Urinary bladder (tissue), 3 donors: ENCODE measurements at regions not wholly inside any gene's neighbourhood (a gene's known extent, or its start where the extent isn't known, plus 50 kb on each side); places are given as distances from the start of the nearest gene placed in this dataset.

Experiments used
- DNase-seq: peaks from one replicate; pipeline ENCODE4 v3.0.0-alpha.2; 2015; ENCODE audit errors: extremely low spot score
- H3K27ac ChIP-seq: one replicate; pipeline ENCODE4 v1.5.1; 2013; ENCODE audit warnings: low read depth, mild to moderate bottlenecking, moderate library complexity
- H3K36me3 ChIP-seq: one replicate; pipeline ENCODE4 v1.6.1; 2013; ENCODE audit warnings: mild to moderate bottlenecking, moderate library complexity; ENCODE audit not compliant: insufficient read depth
- H3K4me1 ChIP-seq: one replicate; pipeline ENCODE4 v1.6.1; 2013; ENCODE audit warnings: mild to moderate bottlenecking, moderate library complexity; ENCODE audit not compliant: insufficient read depth
- H3K4me3 ChIP-seq: one replicate; pipeline ENCODE4 v1.5.1; 2013; ENCODE audit warnings: low read depth, low read length
- WGBS: extraction: QIAGEN DNeasy Blood & Tissue Kit; methylation state at CpG from one replicate; pipeline ENCODE4 v1.1.7; 2013; 5-methylcytosine and 5-hydroxymethylcytosine counted together
- donor health status: healthy with polysubstance abuse.
- donor health status: healthy.

- no peak overlapping the region for H3K27ac ChIP-seq
- no peaks in the 10 kb centered on the region for H3K36me3 ChIP-seq
- WGBS: 59% methylated on average over 8 of the region's 8 CpGs
- no peak overlapping the region for H3K4me3 ChIP-seq
- H3K4me1 ChIP-seq: no peaks in the 10 kb centered on the region
- DNase-seq: no peak
These were observed 275.8 kb downstream of the PTTG2 start for GRCh38 chr4:38236003-38236402.

- 89% methylated on average over 3 of the region's 3 CpGs for WGBS
- no peak overlapping the region for H3K4me3 ChIP-seq
- no peak for DNase-seq
- no peaks in the 10 kb centered on the region for H3K36me3 ChIP-seq
- no peak overlapping the region for H3K27ac ChIP-seq
- no peaks in the 10 kb centered on the region for H3K4me1 ChIP-seq
These were observed 276.3 kb downstream of the PTTG2 start for GRCh38 chr4:38236503-38236902.

- Histone ChIP-seq H3K27ac (no peak overlapping the region), H3K4me3 (no peak overlapping the region), H3K36me3 (no peaks in the 10 kb centered on the region), H3K4me1 (no peaks in the 10 kb centered on the region)
- WGBS: 59% methylated on average over 3 of the region's 3 CpGs
- DNase-seq: no peak
These were observed 276.9 kb downstream of the PTTG2 start for GRCh38 chr4:38237139-38237538.

- Histone ChIP-seq H3K4me3 (no peak overlapping the region), H3K27ac (no peak overlapping the region), H3K4me1 (no peaks in the 10 kb centered on the region), H3K36me3 (no peaks in the 10 kb centered on the region)
- no peak for DNase-seq
- 88% methylated on average over 2 of the region's 2 CpGs for WGBS
These were observed 281.3 kb downstream of the PTTG2 start for GRCh38 chr4:38241541-38241940.

GRCh38 chr4:38242101-38242500 is 281.9 kb downstream of the PTTG2 start:
- no peaks in the 10 kb centered on the region for H3K36me3 ChIP-seq
- H3K27ac ChIP-seq: no peak overlapping the region
- WGBS: 94% methylated on average over 4 of the region's 4 CpGs
- H3K4me3 ChIP-seq: no peak overlapping the region
- DNase-seq: no peak
- no peaks in the 10 kb centered on the region for H3K4me1 ChIP-seq

- no peaks in the 10 kb centered on the region for H3K36me3 ChIP-seq
- 58% methylated on average over 4 of the region's 4 CpGs for WGBS
- H3K4me3 ChIP-seq: no peak overlapping the region
- DNase-seq: no peak
- no peaks in the 10 kb centered on the region for H3K4me1 ChIP-seq
- no peak overlapping the region for H3K27ac ChIP-seq
These were observed 282.7 kb downstream of the PTTG2 start for GRCh38 chr4:38242822-38243387.

- 51% methylated on average over 6 of the region's 6 CpGs for WGBS
- Histone ChIP-seq H3K36me3 (no peaks in the 10 kb centered on the region), H3K4me3 (no peak overlapping the region), H3K27ac (no peak overlapping the region), H3K4me1 (no peaks in the 10 kb centered on the region)
- DNase-seq: no peak
These were observed 283.3 kb downstream of the PTTG2 start for GRCh38 chr4:38243388-38244053.

GRCh38 chr4:38254825-38255224 is 294.6 kb downstream of the PTTG2 start:
- H3K27ac ChIP-seq: no peak overlapping the region
- no peaks in the 10 kb centered on the region for H3K4me1 ChIP-seq
- no peak overlapping the region for H3K4me3 ChIP-seq
- H3K36me3 ChIP-seq: peaks cover 2% of the 10 kb centered on the region
- WGBS: 86% methylated on average over 1 of the region's 1 CpG
- DNase-seq: no peak

GRCh38 chr4:38255572-38255971 is 295.4 kb downstream of the PTTG2 start:
- no peak overlapping the region for H3K4me3 ChIP-seq

GRCh38 chr4:38266616-38267015 is 306.4 kb downstream of the PTTG2 start:
- WGBS: 83% methylated on average over 4 of the region's 4 CpGs
- no peak for DNase-seq
- Histone ChIP-seq H3K36me3 (no peaks in the 10 kb centered on the region), H3K27ac (no peak overlapping the region), H3K4me3 (no peak overlapping the region), H3K4me1 (no peaks in the 10 kb centered on the region)

More at GRCh38 chr4:38255572-38255971, 295.4 kb downstream of the PTTG2 start:
- DNase-seq: no peak
- H3K36me3 ChIP-seq: peaks cover 2% of the 10 kb centered on the region
- no peaks in the 10 kb centered on the region for H3K4me1 ChIP-seq
- 91% methylated on average over 2 of the region's 2 CpGs for WGBS
- H3K27ac ChIP-seq: peak overlapping the region; percentile 56

- Histone ChIP-seq H3K36me3 (no peaks in the 10 kb centered on the region), H3K4me3 (no peak overlapping the region), H3K4me1 (no peaks in the 10 kb centered on the region), H3K27ac (no peak overlapping the region)
- WGBS: 96% methylated on average over 5 of the region's 5 CpGs
- no peak for DNase-seq
These were observed 308.1 kb downstream of the PTTG2 start for GRCh38 chr4:38268108-38268820.

- WGBS: 91% methylated on average over 1 of the region's 1 CpG
- no peak for DNase-seq
- no peaks in the 10 kb centered on the region for H3K36me3 ChIP-seq
- no peak overlapping the region for H3K4me3 ChIP-seq
- no peak overlapping the region for H3K27ac ChIP-seq
- no peaks in the 10 kb centered on the region for H3K4me1 ChIP-seq
These were observed 308.6 kb downstream of the PTTG2 start for GRCh38 chr4:38268837-38269236.

GRCh38 chr4:38273407-38273806 is 313.2 kb downstream of the PTTG2 start:
- Histone ChIP-seq H3K27ac (no peak overlapping the region), H3K36me3 (no peaks in the 10 kb centered on the region), H3K4me3 (no peak overlapping the region), H3K4me1 (no peaks in the 10 kb centered on the region)
- DNase-seq: no peak
